NCI-H2029 (cell line): ENCODE measurements at regions not wholly inside any gene's neighbourhood (a gene's known extent, or its start where the extent isn't known, plus 50 kb on each side); places are given as distances from the start of the nearest gene placed in this dataset.
A peak's percentile ranks its signal among the peaks of the same experiment; 100 is the strongest.
"Not testable (repeated sequence)": the region's sequence is repeated elsewhere in the genome, so short reads cannot be mapped to it uniquely, and the experiment has no call there.

Source experiments
- DNase-seq: peaks from one replicate; lab custom pipeline; 2025; lab: John Stamatoyannopoulos, UW

- DNase-seq = no peak
These were observed 309.3 kb upstream of the TGFBR2 start for GRCh38 chr3:30297112-30297511.

- no peak for DNase-seq
These were observed 306.6 kb upstream of the TGFBR2 start for GRCh38 chr3:30299674-30300385.

GRCh38 chr3:30300809-30301208 lies 305.6 kb upstream of the TGFBR2 start:
- no peak for DNase-seq

- DNase-seq = no peak
These were observed 304.4 kb upstream of the TGFBR2 start for GRCh38 chr3:30302027-30302426.

- no peak for DNase-seq
These were observed 302.6 kb upstream of the TGFBR2 start for GRCh38 chr3:30303770-30304169.

GRCh38 chr3:30305021-30305420 lies 301.4 kb upstream of the TGFBR2 start:
- no peak for DNase-seq

DNA sequence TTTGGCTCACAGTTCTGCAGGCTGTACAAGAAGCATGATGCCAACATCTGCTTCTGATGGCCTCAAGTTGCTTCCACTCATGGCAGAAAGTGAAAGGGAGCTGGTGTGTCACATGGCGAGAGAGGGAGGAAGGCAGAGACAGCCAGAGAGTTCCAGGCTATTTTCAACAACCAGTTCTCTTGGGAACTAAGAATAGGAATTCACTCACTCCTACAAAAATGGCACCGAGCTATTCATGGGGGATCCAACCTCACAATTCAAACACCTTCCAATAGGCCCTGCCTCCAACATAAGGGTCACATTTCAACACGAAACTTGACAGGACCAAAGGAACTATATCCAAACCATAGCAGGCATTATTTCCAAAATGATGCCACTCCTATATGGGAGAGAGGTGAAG lies 299.5 kb upstream of the TGFBR2 start:
- DNase-seq = no peak

GRCh38 chr3:30307372-30307950 lies 298.9 kb upstream of the TGFBR2 start:
- DNase-seq = no peak

- no peak for DNase-seq
These were observed 298.3 kb upstream of the TGFBR2 start for GRCh38 chr3:30308131-30308530.

- DNase-seq = no peak
These were observed 296.1 kb upstream of the TGFBR2 start for GRCh38 chr3:30309961-30310954.

DNA sequence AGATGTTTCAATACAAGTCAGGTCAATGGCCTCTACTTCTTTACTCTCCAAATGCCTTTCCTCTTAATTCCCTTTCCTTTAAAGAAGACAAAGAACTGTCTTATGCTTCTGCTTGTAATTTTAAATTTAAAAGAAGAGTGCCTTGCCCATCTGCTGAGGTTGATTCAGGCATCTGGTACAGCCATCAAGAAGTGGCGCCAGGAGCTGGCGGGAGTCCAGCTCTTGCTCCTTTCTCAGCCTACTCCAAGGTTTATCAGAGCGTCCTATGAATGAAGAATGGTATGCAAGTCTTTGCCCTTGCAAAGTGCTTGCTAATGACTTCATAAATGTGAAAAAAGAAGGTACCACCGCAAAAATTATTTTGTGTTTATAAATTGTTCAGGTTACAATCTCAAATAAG lies 294.6 kb upstream of the TGFBR2 start:
- no peak for DNase-seq

DNA sequence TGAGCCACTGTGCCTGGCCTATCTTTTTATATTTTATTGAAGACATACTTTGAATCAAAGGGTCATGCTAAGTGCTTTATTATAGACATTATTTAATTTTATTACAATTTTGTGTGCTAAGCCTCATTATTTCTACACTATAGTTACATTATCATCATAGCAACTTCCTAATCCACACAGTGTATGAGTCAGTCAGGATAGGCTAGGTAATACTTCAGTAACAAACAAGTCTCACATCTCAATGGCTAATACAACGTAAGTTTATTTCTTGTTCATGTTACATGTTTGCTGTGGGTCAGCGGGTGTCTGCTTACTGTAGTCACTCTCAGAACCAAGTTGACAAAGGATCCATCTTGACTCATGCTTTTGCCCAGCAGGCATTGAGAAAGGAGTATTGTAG lies 292.6 kb upstream of the TGFBR2 start:
- DNase-seq = no peak

DNA sequence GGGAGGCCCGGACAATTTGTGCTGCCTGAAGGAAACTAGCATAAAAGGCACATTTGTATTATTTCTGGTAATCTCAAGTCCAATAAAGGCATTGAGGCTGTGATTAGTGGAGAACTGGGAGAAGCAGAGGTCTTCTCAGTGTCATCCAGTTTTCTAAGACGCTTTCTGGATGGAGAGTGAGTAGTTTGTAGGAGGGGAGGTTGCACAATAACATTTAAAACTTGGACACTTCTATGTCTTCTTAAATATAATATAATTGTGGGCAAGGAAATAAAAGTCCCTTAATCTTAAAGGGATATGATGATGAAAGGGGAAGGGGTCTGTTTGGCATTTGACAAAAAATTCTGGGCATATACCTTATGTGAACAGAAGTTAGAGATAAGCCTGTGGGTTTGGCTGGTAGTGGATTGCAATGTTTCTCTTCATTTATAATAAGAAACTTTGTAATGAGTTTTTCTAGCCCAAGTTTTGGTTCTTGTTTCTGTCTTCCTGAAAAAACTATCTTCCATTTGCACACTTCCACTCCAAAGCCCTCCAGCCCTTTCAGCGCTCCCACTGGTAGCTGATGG lies 291.6 kb upstream of the TGFBR2 start:
- DNase-seq = no peak

- DNase-seq = no peak
These were observed 291.0 kb upstream of the TGFBR2 start for GRCh38 chr3:30315447-30315846.

- DNase-seq = no peak
These were observed 288.8 kb upstream of the TGFBR2 start for GRCh38 chr3:30317561-30317960.

DNA sequence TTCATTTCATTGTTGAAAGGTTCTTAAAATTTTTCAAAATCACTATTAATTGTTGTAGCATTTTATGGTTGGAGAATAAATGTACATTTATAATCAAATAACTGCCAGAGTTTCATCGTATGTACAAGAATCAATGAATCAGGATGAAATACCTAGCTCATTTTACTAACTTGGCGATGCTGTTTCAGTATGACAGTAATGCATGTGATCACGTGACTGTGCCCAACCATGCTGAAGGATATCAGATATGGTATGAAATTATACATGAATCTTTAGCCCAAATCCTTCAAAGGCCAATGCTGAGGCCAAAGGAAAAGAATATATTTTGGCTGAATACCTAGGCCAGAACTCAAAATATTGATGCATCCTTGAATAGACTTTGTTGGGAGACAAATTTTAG lies 288.3 kb upstream of the TGFBR2 start:
- DNase-seq = no peak

GRCh38 chr3:30319713-30320112 lies 286.7 kb upstream of the TGFBR2 start:
- peak; percentile 75 for DNase-seq

DNA sequence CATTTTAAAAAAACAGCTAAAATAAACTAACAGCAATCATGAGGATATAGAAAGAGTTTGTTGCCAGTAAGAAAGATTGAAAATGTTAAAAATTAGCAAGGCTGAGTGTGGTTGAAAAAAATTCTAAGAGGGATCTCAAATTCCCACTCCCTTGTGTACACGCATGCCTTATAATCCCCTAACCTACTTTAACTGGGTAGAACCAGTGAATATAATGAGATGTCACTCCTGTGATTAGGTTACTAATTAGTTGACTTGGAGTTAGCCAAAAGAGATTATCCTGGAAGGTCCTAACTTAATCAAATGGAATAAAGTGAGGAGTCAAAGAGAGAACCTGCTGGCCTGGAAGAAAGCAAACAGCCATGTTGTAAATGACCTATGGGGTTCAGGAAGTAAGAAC lies 286.0 kb upstream of the TGFBR2 start:
- DNase-seq = peak; percentile 13

DNA sequence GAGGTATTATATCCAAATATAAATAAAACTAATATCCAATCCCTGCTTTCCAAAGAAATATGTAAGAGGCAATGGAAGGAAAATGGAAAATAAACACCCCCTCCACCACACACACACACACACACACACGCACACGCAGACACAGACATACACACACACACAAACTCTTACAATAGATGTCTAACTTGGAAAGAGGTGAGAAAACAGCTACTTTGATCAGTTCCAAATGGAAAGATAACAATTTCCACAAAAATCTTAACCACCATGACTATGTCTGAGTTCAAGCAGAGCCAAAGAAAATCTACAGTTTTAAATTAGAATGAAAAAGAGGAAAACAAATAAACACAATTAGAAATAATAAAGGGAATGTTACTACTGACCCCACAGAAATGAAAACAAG lies 285.3 kb upstream of the TGFBR2 start:
- no peak for DNase-seq

- not testable (repeated sequence) for DNase-seq
These were observed 282.8 kb upstream of the TGFBR2 start for GRCh38 chr3:30323649-30324048.

- no peak for DNase-seq
These were observed 281.8 kb upstream of the TGFBR2 start for GRCh38 chr3:30324587-30324986.

DNA sequence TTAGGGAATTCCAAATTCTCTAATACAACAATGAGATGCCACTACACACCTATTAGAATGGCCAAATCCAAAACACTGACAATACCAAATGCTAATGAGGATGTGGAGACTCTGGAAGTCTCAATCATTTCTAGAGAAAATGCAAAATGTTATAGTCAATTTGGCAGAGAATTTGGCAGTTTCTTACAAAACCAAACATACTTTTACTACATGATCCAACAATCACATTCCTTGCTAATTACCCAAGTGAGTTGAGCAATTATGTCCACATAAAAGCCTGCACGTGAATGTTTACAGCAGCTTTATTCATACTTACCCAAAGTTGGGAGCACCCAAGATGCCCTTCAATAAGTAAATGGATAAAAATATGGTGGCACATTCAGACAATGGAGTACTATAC lies 278.4 kb upstream of the TGFBR2 start:
- DNase-seq = not testable (repeated sequence)
